ENCODE measurements at regions not wholly inside any gene's neighbourhood (a gene's known extent, or its start where the extent isn't known, plus 50 kb on each side); places are given as distances from the start of the nearest gene placed in this dataset.
A peak's percentile ranks its signal among the peaks of the same experiment; 100 is the strongest.

DNA sequence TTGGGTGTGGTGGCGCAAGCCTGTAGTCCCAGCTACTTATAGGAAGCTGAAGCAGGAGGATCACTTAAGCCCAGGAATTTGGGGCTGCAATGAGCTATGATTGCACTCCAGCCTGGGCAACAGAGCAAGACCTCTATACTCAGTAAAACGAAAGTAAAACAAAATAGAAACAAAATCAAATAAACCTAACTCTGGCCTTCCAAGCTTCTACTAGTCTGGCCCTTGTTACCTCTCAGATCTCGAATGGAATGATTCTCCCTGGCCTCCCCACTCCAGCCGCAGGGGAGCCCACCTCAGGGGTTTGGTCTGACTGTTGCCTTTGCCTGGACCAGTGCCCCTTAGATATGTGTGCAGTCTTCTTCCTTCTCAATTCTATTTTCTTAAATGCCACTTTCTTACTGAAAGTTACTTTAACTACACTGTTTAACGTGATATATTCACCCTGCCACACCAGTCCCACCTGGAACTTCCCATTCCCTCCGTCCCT is 160.0 kb upstream of the GCFC2 start:
- DNase-seq (ENCODE audit: low read depth) = no peak
- TF ChIP-seq, protein P1, sequence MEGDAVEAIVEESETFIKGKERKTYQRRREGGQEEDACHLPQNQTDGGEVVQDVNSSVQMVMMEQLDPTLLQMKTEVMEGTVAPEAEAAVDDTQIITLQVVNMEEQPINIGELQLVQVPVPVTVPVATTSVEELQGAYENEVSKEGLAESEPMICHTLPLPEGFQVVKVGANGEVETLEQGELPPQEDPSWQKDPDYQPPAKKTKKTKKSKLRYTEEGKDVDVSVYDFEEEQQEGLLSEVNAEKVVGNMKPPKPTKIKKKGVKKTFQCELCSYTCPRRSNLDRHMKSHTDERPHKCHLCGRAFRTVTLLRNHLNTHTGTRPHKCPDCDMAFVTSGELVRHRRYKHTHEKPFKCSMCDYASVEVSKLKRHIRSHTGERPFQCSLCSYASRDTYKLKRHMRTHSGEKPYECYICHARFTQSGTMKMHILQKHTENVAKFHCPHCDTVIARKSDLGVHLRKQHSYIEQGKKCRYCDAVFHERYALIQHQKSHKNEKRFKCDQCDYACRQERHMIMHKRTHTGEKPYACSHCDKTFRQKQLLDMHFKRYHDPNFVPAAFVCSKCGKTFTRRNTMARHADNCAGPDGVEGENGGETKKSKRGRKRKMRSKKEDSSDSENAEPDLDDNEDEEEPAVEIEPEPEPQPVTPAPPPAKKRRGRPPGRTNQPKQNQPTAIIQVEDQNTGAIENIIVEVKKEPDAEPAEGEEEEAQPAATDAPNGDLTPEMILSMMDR (conservative IDR thresholded peaks at IDR 0.05; ENCODE audit: low read depth, low read length) = no peak
- H3K4me3 ChIP-seq (ENCODE audit: low read depth, low read length) = no peak overlapping the region

GRCh38 chr2:75870133-75870532 is 159.4 kb upstream of the GCFC2 start:
- TF ChIP-seq, protein P1 (conservative IDR thresholded peaks at IDR 0.05; ENCODE audit: low read depth, low read length) = no peak
- DNase-seq (ENCODE audit: low read depth) = no peak
- no peak overlapping the region for H3K4me3 ChIP-seq (ENCODE audit: low read depth, low read length)

DNA sequence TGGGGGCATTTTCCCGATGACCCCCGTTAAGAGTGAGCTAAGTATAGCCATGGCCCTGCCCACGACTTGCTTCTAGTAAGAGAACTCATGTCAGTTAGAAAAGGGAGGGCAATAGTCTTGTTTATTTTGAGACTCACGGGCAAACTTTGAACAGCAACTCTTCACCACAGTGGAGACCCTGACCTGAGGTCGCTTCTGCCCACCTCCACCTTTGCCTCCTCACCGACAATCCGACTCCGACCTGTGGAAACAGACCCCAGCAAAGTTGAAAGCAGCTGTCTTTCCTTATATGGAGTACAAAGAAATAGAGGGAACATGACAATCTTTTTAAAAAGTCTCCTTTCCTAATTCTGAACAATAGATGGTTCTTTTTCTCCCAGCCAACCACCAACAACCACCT is 155.0 kb upstream of the GCFC2 start:
- DNase-seq (ENCODE audit: low read depth) = no peak
- no peak overlapping the region for H3K4me3 ChIP-seq (ENCODE audit: low read depth, low read length)
- TF ChIP-seq, protein P1 (conservative IDR thresholded peaks at IDR 0.05; ENCODE audit: low read depth, low read length) = no peak

GRCh38 chr2:75865083-75865482 is 154.4 kb upstream of the GCFC2 start:
- no peak for DNase-seq (ENCODE audit: low read depth)
- TF ChIP-seq, protein P1 (conservative IDR thresholded peaks at IDR 0.05; ENCODE audit: low read depth, low read length) = no peak
- H3K4me3 ChIP-seq (ENCODE audit: low read depth, low read length) = no peak overlapping the region

DNA sequence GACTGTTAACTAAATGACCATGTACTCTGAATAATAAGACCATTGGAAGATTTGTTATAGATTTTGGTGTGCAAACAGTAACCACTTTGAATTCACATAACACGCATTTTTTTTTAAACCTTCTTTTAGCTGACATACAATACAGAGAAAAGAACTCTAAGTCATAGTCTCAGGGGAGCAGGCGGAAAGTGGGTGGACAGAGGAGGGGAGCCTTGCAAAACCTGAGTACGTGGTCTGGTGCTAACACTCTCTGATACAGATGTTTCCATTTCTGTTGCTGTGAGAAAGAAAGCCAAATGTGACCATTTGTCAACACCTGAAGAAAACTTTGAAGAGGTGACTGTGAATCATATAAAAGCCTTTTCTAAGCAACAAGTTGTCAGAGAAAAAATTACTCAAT is 151.8 kb upstream of the GCFC2 start:
- TF ChIP-seq, protein P1 (conservative IDR thresholded peaks at IDR 0.05; ENCODE audit: low read depth, low read length) = no peak

GRCh38 chr2:75853436-75853835 is 142.7 kb upstream of the GCFC2 start:
- TF ChIP-seq, protein P1 (conservative IDR thresholded peaks at IDR 0.05; ENCODE audit: low read depth, low read length) = no peak
- no peak overlapping the region for H3K4me3 ChIP-seq (ENCODE audit: low read depth, low read length)
- DNase-seq (ENCODE audit: low read depth) = peak; percentile 1

More for the DNA sequence above, 151.8 kb upstream of the GCFC2 start:
- no peak overlapping the region for H3K4me3 ChIP-seq (ENCODE audit: low read depth, low read length)
- DNase-seq (ENCODE audit: low read depth) = no peak

- DNase-seq (ENCODE audit: low read depth) = no peak
- H3K4me3 ChIP-seq (ENCODE audit: low read depth, low read length) = no peak overlapping the region
- TF ChIP-seq, protein P1 (conservative IDR thresholded peaks at IDR 0.05; ENCODE audit: low read depth, low read length) = no peak
Measured at GRCh38 chr2:75852639-75853038, 141.9 kb upstream of the GCFC2 start.
